GM21367 (cell line): ENCODE measurements at regions not wholly inside any gene's neighbourhood (a gene's known extent, or its start where the extent isn't known, plus 50 kb on each side); places are given as distances from the start of the nearest gene placed in this dataset.

Source experiments
- ATAC-seq: cut with Tn5 transposase; IDR thresholded peaks from one replicate; pipeline ENCODE4 v1.9.1; 2021; ENCODE audit not compliant: unreplicated experiment

- ATAC-seq = no peak
These were observed 501.2 kb downstream of the ZNF608 start for GRCh38 chr5:124245276-124245675.

GRCh38 chr5:124240732-124241131 is 505.7 kb downstream of the ZNF608 start:
- no peak for ATAC-seq

GRCh38 chr5:124239572-124239971 is 506.9 kb downstream of the ZNF608 start:
- ATAC-seq = no peak

GRCh38 chr5:124238350-124238749 is 508.1 kb downstream of the ZNF608 start:
- ATAC-seq = no peak

- ATAC-seq = no peak
These were observed 509.2 kb downstream of the ZNF608 start for GRCh38 chr5:124237206-124237695.

- no peak for ATAC-seq
These were observed 509.9 kb downstream of the ZNF608 start for GRCh38 chr5:124236361-124237205.

- ATAC-seq = no peak
These were observed 510.9 kb downstream of the ZNF608 start for GRCh38 chr5:124235576-124235975.

GRCh38 chr5:124234770-124235562 is 511.5 kb downstream of the ZNF608 start:
- no peak for ATAC-seq

- ATAC-seq = no peak
These were observed 512.2 kb downstream of the ZNF608 start for GRCh38 chr5:124234022-124234769.

- no peak for ATAC-seq
These were observed 513.9 kb downstream of the ZNF608 start for GRCh38 chr5:124232515-124232914.

- no peak for ATAC-seq
These were observed 514.6 kb downstream of the ZNF608 start for GRCh38 chr5:124231802-124232201.

GRCh38 chr5:124231230-124231629 is 515.2 kb downstream of the ZNF608 start:
- ATAC-seq = no peak

- ATAC-seq = no peak
These were observed 516.0 kb downstream of the ZNF608 start for GRCh38 chr5:124230456-124230855.

- no peak for ATAC-seq
These were observed 517.1 kb downstream of the ZNF608 start for GRCh38 chr5:124229352-124229751.

- no peak for ATAC-seq
These were observed 518.5 kb downstream of the ZNF608 start for GRCh38 chr5:124227914-124228313.

GRCh38 chr5:124220418-124220817 is 526.0 kb downstream of the ZNF608 start:
- ATAC-seq = no peak

- ATAC-seq = no peak
These were observed 533.5 kb downstream of the ZNF608 start for GRCh38 chr5:124212934-124213333.

- no peak for ATAC-seq
These were observed 536.1 kb downstream of the ZNF608 start for GRCh38 chr5:124210111-124210910.

- no peak for ATAC-seq
These were observed 539.3 kb downstream of the ZNF608 start for GRCh38 chr5:124207118-124207517.

- no peak for ATAC-seq
These were observed 539.9 kb downstream of the ZNF608 start for GRCh38 chr5:124206540-124206939.
